SK-N-SH (cell line): ENCODE measurements at regions not wholly inside any gene's neighbourhood (a gene's known extent, or its start where the extent isn't known, plus 50 kb on each side); places are given as distances from the start of the nearest gene placed in this dataset.

ENCODE experiments used
- CTCF ChIA-PET: fragments of 300-600, 350-600 bp; formaldehyde crosslinking; extraction: SDS; loops from one replicate; lab custom pipeline; 2021; lab: Yijun Ruan, JAX
- POLR2A ChIA-PET: fragments of 350-600 bp; sonication (Branson Sonifier 250); formaldehyde crosslinking; extraction: SDS; loops from one replicate; lab custom pipeline; 2020; ENCODE audit warnings: antibody characterized with exemption, inconsistent platforms; lab: Yijun Ruan, JAX
- DNase-seq: peaks from one replicate; pipeline ENCODE4 v3.0.0; 2012
- H2AFZ ChIP-seq: fragments of 200-600 bp; sonication (generic); 2 replicates; pipeline ENCODE4 v1.8.1; 2016; ENCODE audit warnings: antibody characterized with exemption, mild to moderate bottlenecking, low read depth
- H3F3A ChIP-seq: fragments of 200-600 bp; sonication (generic); replicated peaks from 2 replicates; pipeline ENCODE3; 2016; ENCODE audit warnings: antibody characterized with exemption, mild to moderate bottlenecking; ENCODE audit not compliant: insufficient read depth
- H3K27ac ChIP-seq, 2 experiments: fragments of 200-500 bp in 1 of 2; fragments of 200-600 bp in 1 of 2; sonication (Bioruptor generic) in 1 of 2; sonication (generic), shearing (Covaris generic) in 1 of 2; 2 replicates each; pipeline versions ENCODE4 v1.5.1 to v1.6.1; 2014 to 2016; ENCODE audit warnings: low read depth in 2 of 2, inconsistent platforms in 1 of 2, low read length in 1 of 2, mild to moderate bottlenecking in 1 of 2, mixed read lengths in 1 of 2
- H3K27me3 ChIP-seq: fragments of 200-600 bp; sonication (generic), shearing (Covaris generic); 2 replicates; pipeline ENCODE4 v1.6.1; 2016; ENCODE audit warnings: mixed run types; ENCODE audit not compliant: insufficient read depth
- H3K36me3 ChIP-seq, 2 experiments: fragments of 200-500 bp in 1 of 2; fragments of 200-600 bp in 1 of 2; sonication (Bioruptor generic) in 1 of 2; sonication (generic) in 1 of 2; replicated peaks in 1 of 2; 2 replicates each; pipeline versions ENCODE3 to v1.5.1; 2014 to 2016; ENCODE audit warnings: low read length in 1 of 2, mild to moderate bottlenecking in 1 of 2; ENCODE audit not compliant: insufficient read depth in 2 of 2, control insufficient read depth in 1 of 2
- H3K4me1 ChIP-seq, 2 experiments: fragments of 200-500 bp in 1 of 2; fragments of 200-600 bp in 1 of 2; sonication (Bioruptor generic) in 1 of 2; sonication (generic), shearing (Covaris generic) in 1 of 2; 2 replicates each; pipeline versions ENCODE4 v1.5.1 to v1.6.1; 2014 to 2016; ENCODE audit warnings: low read depth in 1 of 2, low read length in 1 of 2, mixed run types in 1 of 2; ENCODE audit not compliant: insufficient read depth in 2 of 2, control insufficient read depth in 1 of 2
- H3K4me2 ChIP-seq: fragments of 200-600 bp; sonication (generic), shearing (Covaris generic); 2 replicates; pipeline ENCODE4 v1.6.1; 2017; ENCODE audit warnings: mixed run types
- H3K4me3 ChIP-seq, 2 experiments: fragments of 200-500 bp in 1 of 2; fragments of 200-600 bp in 1 of 2; sonication (Bioruptor generic) in 1 of 2; sonication (generic), shearing (Covaris generic) in 1 of 2; 2 replicates each; pipeline versions ENCODE4 v1.5.1 to v1.8.1; 2014 to 2016; ENCODE audit warnings: low read depth in 2 of 2, inconsistent platforms in 1 of 2, low read length in 1 of 2, mild to moderate bottlenecking in 1 of 2, mixed read lengths in 1 of 2, moderate library complexity in 1 of 2
- H3K79me2 ChIP-seq: fragments of 200-600 bp; sonication (generic); 2 replicates; pipeline ENCODE4 v1.8.1; 2017; ENCODE audit warnings: mild to moderate bottlenecking; ENCODE audit not compliant: insufficient read depth
- H3K9ac ChIP-seq: fragments of 200-600 bp; sonication (generic); 2 replicates; pipeline ENCODE4 v1.6.1; 2017; ENCODE audit warnings: mixed run types
- H3K9me2 ChIP-seq: fragments of 200-600 bp; sonication (generic); 2 replicates; pipeline ENCODE4 v1.6.1; 2017; ENCODE audit warnings: mixed run types
- H3K9me3 ChIP-seq: fragments of 200-600 bp; sonication (generic); 2 replicates; pipeline ENCODE4 v1.6.1; 2017; ENCODE audit warnings: mixed run types, mild to moderate bottlenecking, moderate library complexity
- H4K20me1 ChIP-seq: fragments of 200-600 bp; sonication (generic); 2 replicates; pipeline ENCODE4 v1.6.1; 2017; ENCODE audit warnings: mild to moderate bottlenecking, mixed run types; ENCODE audit not compliant: insufficient read depth
- CHD2 ChIP-seq: fragments of 150-350 bp; IDR thresholded peaks from 2 replicates; pipeline ENCODE4 v1.6.1; 2018; ENCODE audit warnings: low read length; ENCODE audit not compliant: partially characterized antibody
- ELF1 ChIP-seq: IDR thresholded peaks from 2 replicates; pipeline ENCODE4 v1.4.0; 2012
- EP300 ChIP-seq, 2 experiments: IDR thresholded peaks; 2 replicates each; pipeline versions ENCODE4 v1.4.0 to v1.6.1; 2012; ENCODE audit warnings: borderline replicate concordance in 1 of 2, low read depth in 1 of 2, low read length in 1 of 2
- FOSL2 ChIP-seq: IDR thresholded peaks from 2 replicates; pipeline ENCODE4 v1.4.0; 2012; ENCODE audit warnings: low read depth, mild to moderate bottlenecking, moderate library complexity, borderline replicate concordance
- FOXM1 ChIP-seq: IDR thresholded peaks from 2 replicates; pipeline ENCODE4 v1.4.0; 2012; ENCODE audit warnings: low read depth, mild to moderate bottlenecking
- GABPA ChIP-seq: IDR thresholded peaks from 2 replicates; pipeline ENCODE4 v1.4.0; 2012; ENCODE audit warnings: low read depth, mild to moderate bottlenecking
- IRF3 ChIP-seq: fragments of 150-350 bp; IDR thresholded peaks from 2 replicates; pipeline ENCODE4 v1.6.1; 2016; ENCODE audit warnings: mild to moderate bottlenecking, low read depth, low read length
- NFIC ChIP-seq: IDR thresholded peaks from 2 replicates; pipeline ENCODE4 v1.4.0; 2012; ENCODE audit warnings: borderline replicate concordance
- NRF1 ChIP-seq: IDR thresholded peaks from 2 replicates; pipeline ENCODE4 v1.6.1; 2012; ENCODE audit warnings: low read depth, mild to moderate bottlenecking, low read length
- RFX5 ChIP-seq: IDR thresholded peaks from 2 replicates; pipeline ENCODE4 v1.6.1; 2012; ENCODE audit warnings: mild to moderate bottlenecking, improper control_type of control experiment, low read length
- SIN3A ChIP-seq: IDR thresholded peaks from 2 replicates; pipeline ENCODE4 v1.6.1; 2012; ENCODE audit warnings: low read depth, mild to moderate bottlenecking, low read length, moderate library complexity, borderline replicate concordance
- SMC3 ChIP-seq: IDR thresholded peaks from 2 replicates; pipeline ENCODE4 v1.6.1; 2012; ENCODE audit warnings: low read depth, low read length, improper control_type of control experiment
- TAF1 ChIP-seq: IDR thresholded peaks from 2 replicates; pipeline ENCODE4 v1.6.1; 2012; ENCODE audit warnings: low read depth, mild to moderate bottlenecking, low read length, moderate library complexity, borderline replicate concordance
- TCF12 ChIP-seq: IDR thresholded peaks from 2 replicates; pipeline ENCODE4 v1.4.0; 2012
- YY1 ChIP-seq: IDR thresholded peaks from 2 replicates; pipeline ENCODE4 v1.4.0; 2012; ENCODE audit warnings: low read depth, mild to moderate bottlenecking
- WGBS: methylation state at CpG from one replicate; pipeline ENCODE4 v1.1.6; 2017; ENCODE audit warnings: low lambda C conversion rate; 5-methylcytosine and 5-hydroxymethylcytosine counted together
- TF ChIP-seq, protein P1 (sequence below): IDR thresholded peaks from 2 replicates; pipeline ENCODE4 v1.4.0; 2012; ENCODE audit warnings: low read depth, borderline replicate concordance
- TF ChIP-seq, protein P2 (sequence below): fragments of 150-350 bp; IDR thresholded peaks from 2 replicates; pipeline ENCODE4 v1.6.1; 2017; ENCODE audit warnings: antibody characterized with exemption, low read length, low read depth, borderline replicate concordance
- TF ChIP-seq, protein P3 (sequence below): fragments of 200-600 bp; sonication (generic); IDR thresholded peaks from 2 replicates; pipeline ENCODE4 v1.6.1; 2017; ENCODE audit warnings: antibody characterized with exemption, mild to moderate bottlenecking, moderate library complexity

GRCh38 chr2:222798528-222798927 is 62.3 kb upstream of the ACSL3 start:
- Histone ChIP-seq H3K9ac (no peak overlapping the region), H3K4me2 (no peak overlapping the region), H3K9me2 (no peaks in the 10 kb centered on the region), H2AFZ (no peak overlapping the region), H3K27ac (no peak overlapping the region), H3F3A (peaks cover 5% of the 10 kb centered on the region), H3K4me1 (peaks cover 0 to 5% of the 10 kb centered on the region in 2 experiments; a peak in 3 of 4 replicates), H3K79me2 (no peaks in the 10 kb centered on the region), H4K20me1 (no peaks in the 10 kb centered on the region), H3K4me3 (no peak overlapping the region), H3K27me3 (no peaks in the 10 kb centered on the region), H3K9me3 (no peaks in the 10 kb centered on the region), H3K36me3 (no peaks in the 10 kb centered on the region)
- no peak for DNase-seq
- TF ChIP-seq SMC3 (no peak), YY1 (no peak), FOXM1 (no peak)
- ChIA-PET POLR2A (no interaction called here), CTCF (interaction anchor here (0.6 to 3.0 kb wide), 2 partner anchors 63 to 105 kb away, joined by 4 to 12 read pairs; partner anchors contain the start of gene ACSL3)

DNA sequence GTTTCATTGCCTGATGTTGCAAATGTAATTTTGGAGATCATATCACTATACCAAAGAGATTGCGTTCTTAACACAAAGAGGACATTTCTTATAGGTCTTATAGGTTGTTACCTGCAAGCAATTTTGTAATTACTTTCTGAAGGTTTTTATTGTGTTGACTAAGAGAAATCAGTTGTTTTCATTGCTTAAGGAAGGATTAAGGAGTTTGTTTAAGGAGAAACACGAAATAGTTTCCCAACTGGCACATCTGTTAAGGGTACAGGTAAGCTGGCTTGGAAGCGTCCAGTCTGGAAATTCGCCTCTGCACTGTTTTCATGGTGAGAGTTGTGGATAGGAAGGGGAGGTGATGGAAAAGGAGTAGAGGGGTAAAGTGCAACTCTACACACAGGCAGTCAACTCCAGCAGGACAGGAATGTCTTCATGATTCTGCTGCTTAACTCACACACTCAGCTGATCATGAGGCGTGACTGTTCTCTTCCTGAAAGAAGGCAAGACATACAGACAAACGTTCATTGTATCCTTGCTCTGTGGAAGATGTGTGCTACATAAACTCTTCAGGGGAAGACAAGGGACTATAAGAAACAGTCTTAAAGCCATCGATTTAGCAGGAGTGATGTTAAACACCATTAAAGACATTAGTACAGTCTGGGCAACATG is 61.4 kb upstream of the ACSL3 start:
- H3K9ac ChIP-seq = no peak overlapping the region
- H3K4me2 ChIP-seq = no peak overlapping the region
- TF ChIP-seq RFX5 (no peak), IRF3 (no peak), EP300 (IDR thresholded peaks at IDR 0.05; ENCODE audit: borderline replicate concordance in 1 of 2, low read depth in 1 of 2, low read length in 1 of 2) (no peak), ELF1 (no peak), GABPA (no peak), NRF1 (no peak), NFIC (no peak), FOSL2 (no peak), TAF1 (no peak), SMC3 (no peak), CHD2 (no peak), SIN3A (no peak), TCF12 (no peak)
- TF ChIP-seq, protein P1, sequence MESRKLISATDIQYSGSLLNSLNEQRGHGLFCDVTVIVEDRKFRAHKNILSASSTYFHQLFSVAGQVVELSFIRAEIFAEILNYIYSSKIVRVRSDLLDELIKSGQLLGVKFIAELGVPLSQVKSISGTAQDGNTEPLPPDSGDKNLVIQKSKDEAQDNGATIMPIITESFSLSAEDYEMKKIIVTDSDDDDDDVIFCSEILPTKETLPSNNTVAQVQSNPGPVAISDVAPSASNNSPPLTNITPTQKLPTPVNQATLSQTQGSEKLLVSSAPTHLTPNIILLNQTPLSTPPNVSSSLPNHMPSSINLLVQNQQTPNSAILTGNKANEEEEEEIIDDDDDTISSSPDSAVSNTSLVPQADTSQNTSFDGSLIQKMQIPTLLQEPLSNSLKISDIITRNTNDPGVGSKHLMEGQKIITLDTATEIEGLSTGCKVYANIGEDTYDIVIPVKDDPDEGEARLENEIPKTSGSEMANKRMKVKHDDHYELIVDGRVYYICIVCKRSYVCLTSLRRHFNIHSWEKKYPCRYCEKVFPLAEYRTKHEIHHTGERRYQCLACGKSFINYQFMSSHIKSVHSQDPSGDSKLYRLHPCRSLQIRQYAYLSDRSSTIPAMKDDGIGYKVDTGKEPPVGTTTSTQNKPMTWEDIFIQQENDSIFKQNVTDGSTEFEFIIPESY = no peak
- TF ChIP-seq, protein P2, sequence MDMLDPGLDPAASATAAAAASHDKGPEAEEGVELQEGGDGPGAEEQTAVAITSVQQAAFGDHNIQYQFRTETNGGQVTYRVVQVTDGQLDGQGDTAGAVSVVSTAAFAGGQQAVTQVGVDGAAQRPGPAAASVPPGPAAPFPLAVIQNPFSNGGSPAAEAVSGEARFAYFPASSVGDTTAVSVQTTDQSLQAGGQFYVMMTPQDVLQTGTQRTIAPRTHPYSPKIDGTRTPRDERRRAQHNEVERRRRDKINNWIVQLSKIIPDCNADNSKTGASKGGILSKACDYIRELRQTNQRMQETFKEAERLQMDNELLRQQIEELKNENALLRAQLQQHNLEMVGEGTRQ = no peak
- TF ChIP-seq, protein P3, sequence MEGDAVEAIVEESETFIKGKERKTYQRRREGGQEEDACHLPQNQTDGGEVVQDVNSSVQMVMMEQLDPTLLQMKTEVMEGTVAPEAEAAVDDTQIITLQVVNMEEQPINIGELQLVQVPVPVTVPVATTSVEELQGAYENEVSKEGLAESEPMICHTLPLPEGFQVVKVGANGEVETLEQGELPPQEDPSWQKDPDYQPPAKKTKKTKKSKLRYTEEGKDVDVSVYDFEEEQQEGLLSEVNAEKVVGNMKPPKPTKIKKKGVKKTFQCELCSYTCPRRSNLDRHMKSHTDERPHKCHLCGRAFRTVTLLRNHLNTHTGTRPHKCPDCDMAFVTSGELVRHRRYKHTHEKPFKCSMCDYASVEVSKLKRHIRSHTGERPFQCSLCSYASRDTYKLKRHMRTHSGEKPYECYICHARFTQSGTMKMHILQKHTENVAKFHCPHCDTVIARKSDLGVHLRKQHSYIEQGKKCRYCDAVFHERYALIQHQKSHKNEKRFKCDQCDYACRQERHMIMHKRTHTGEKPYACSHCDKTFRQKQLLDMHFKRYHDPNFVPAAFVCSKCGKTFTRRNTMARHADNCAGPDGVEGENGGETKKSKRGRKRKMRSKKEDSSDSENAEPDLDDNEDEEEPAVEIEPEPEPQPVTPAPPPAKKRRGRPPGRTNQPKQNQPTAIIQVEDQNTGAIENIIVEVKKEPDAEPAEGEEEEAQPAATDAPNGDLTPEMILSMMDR = no peak
- no peak overlapping the region for H3K4me3 ChIP-seq
- no peak overlapping the region for H3K27ac ChIP-seq
- no peaks in the 10 kb centered on the region for H3K9me3 ChIP-seq
- no peaks in the 10 kb centered on the region for H3K36me3 ChIP-seq
- peaks cover 5% of the 10 kb centered on the region for H3F3A ChIP-seq
- H4K20me1 ChIP-seq = no peaks in the 10 kb centered on the region
- WGBS = 81% methylated on average over 7 of the region's 7 CpGs
- no peaks in the 10 kb centered on the region for H3K9me2 ChIP-seq
- no peak overlapping the region for H2AFZ ChIP-seq
- H3K4me1 ChIP-seq = peaks cover 0 to 5% of the 10 kb centered on the region in 2 experiments; a peak in 3 of 4 replicates
- DNase-seq = no peak
- no peaks in the 10 kb centered on the region for H3K27me3 ChIP-seq
- ChIA-PET CTCF (interaction anchor here (3.0 kb wide), 1 partner anchor 62 kb away, joined by 12 read pairs; the partner anchor contains the start of gene ACSL3), POLR2A (no interaction called here)
- no peaks in the 10 kb centered on the region for H3K79me2 ChIP-seq
